ENCODE measurements at regions not wholly inside any gene's neighbourhood (a gene's known extent, or its start where the extent isn't known, plus 50 kb on each side); places are given as distances from the start of the nearest gene placed in this dataset.

GRCh38 chr4:123455360-123455759 is 58.8 kb downstream of the SPRY1 start:
- no peak for DNase-seq

GRCh38 chr4:123462007-123462406 is 65.4 kb downstream of the SPRY1 start:
- no peak for DNase-seq

DNA sequence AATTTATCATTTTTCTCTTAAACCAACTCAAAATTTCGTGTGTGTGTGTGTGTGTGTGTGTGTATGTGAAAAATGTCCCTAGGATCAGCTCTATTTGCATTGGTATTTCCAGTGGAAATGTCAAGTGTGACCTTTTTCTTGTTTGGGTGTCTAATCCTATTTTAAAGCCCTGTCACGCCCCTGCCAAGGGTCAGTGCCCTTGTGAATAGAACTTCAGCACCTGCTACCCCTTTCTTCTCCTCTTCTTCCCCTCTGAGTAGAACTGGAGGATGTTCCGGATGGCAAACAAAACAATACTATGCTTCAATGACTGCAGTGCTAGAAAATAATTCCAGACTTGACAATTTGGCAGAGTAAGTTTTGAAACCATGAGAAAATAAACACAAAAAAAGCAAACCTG is 67.3 kb downstream of the SPRY1 start:
- no peak for DNase-seq

GRCh38 chr4:123465416-123465815 is 68.8 kb downstream of the SPRY1 start:
- DNase-seq, result no peak

- DNase-seq, result no peak
Observed at GRCh38 chr4:123466080-123466785, 69.6 kb downstream of the SPRY1 start.

DNA sequence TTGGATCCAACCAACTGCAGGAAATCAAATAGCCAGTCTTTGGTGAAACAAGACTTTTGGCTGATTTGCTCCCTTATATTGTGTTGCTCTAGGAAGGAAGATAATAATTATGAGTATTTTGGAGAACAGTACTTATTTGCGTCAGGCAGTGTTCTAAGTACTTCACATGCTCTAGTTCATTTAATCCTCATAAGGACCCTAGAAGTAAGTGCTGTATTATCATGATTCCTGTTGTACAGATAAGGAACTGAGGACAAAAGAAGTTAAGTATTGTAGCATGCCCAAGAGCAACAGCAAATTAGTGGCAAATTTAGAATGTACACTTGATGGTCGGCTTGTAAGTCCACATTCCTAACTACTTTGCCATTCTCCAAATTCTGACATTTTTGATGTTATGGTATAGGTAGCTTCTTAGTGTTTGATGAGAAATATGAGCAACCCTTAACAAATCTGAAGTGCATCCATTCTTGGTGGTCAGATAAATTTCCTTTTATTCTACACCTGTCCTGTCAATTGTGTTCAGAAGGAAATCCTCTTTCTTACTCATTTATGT is 72.0 kb downstream of the SPRY1 start:
- DNase-seq, result no peak

- no peak for DNase-seq
Observed at GRCh38 chr4:123469245-123469644, 72.7 kb downstream of the SPRY1 start.

DNA sequence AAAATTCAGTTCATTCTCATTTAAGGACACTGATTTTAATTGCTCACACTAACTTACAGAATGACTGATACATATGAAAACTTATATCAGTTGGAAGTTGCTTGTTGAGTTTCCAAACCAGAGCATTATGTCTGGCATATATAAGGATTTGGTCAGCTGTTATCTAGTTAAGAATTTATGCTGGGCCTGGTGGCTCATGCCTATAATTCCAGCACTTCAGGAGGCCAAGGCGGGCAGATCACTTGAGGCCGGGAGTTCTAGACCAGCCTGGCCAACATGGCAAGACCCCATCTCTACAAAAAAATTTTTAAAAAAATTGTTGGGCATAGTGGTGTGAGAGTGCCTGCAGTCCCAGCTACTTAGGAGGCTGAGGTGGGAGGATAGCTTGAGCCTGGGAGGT is 73.1 kb downstream of the SPRY1 start:
- DNase-seq, result no peak

GRCh38 chr4:123470640-123471039 is 74.0 kb downstream of the SPRY1 start:
- DNase-seq, result no peak

DNA sequence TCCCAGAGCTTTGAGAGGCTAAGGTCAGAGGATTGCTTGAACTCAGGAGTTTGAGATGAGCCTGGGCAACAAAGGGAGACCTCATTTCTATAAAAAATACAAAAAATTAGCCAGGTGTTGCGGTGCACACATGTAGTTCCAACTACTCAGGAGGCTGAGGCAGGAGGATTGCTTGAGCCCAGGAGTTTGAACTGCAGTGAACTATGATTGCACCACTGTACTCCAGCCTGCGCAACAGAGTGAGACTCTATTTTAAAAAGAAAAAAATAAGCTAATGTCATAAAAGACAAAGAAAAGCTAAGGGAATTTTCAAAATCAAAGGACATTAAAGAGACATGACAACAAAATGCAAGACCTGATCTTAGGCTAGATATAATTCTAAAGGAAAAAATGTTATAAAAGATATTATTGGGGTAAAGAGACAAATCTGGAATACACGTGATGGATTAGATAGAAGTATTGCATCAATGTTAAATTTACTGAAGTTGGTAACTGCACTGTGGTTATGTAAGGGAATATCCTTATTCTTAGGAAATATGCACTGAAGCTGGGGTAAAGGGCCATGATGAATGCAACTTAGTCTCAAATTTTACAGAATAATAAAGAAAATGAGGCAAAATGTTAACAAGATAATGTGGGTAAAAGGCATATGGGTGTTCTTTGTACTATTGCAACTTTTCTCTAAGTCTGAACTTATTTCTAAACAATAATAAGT is 75.2 kb downstream of the SPRY1 start:
- DNase-seq, result no peak

DNA sequence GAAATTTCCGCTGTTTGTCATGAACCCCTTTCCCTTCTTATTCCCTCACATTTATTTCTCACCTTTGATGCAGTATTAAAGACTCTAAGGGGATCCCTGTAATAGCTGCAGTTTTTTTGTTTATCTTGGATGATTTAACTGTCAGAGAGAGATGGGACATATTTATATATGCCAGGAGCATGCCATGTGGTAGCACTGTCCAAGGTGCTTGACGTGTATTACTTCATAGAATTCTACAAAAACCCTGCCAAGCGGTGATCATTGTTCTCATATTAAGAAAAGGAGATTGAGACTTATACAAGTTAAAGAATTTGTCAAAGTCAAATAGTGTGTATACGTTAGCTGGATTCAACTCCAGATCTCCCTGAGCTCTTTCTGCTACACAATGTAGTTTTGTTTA is 78.2 kb downstream of the SPRY1 start:
- no peak for DNase-seq

DNA sequence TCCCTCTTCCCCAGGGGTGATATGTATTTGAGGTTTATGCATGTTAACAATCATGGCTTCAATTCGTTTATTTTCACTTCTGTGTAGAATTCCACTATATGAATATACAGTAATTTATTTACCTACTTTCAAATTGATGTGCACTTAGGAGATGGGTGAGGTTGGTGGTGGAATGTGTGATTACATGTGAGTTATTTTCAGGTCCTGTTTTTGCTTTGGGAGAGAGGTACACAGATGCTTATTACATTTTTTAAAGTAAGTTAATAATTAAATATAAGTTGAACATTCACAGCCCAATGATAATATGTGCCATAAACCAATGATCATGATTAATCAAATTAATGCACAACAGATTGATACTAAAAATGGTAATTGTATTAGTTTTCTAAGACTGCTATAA is 79.5 kb downstream of the SPRY1 start:
- no peak for DNase-seq

DNA sequence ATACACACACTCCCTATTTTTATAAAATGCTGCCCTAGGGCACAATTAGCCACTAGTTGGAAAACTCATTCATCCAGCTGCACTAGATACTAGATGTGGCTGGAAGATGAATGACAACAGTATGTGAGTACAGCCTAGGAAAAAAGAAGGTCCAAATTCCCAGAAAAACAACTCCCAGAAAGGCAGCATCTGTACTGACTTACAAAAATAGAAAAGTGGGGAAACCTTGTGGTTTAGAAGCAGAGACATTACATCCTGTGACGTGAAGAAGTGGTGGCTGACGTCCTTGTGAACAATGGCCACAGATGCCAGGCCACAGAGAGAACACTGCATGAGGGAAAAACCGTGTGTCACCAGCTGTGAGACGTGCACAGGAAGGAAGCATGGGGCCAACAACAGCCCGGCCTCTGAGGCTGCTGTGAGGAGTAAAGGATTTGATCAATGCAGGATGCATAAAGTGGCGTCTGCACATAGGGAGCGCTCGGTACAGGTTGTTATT is 81.2 kb downstream of the SPRY1 start:
- no peak for DNase-seq

GRCh38 chr4:123478859-123479345 is 82.3 kb downstream of the SPRY1 start:
- DNase-seq, result no peak

GRCh38 chr4:123479944-123480343 is 83.3 kb downstream of the SPRY1 start:
- DNase-seq, result no peak

GRCh38 chr4:123480706-123481418 is 84.3 kb downstream of the SPRY1 start:
- no peak for DNase-seq

GRCh38 chr4:123481717-123482116 is 85.1 kb downstream of the SPRY1 start:
- no peak for DNase-seq

GRCh38 chr4:123484291-123484926 is 87.8 kb downstream of the SPRY1 start:
- DNase-seq, result no peak

DNA sequence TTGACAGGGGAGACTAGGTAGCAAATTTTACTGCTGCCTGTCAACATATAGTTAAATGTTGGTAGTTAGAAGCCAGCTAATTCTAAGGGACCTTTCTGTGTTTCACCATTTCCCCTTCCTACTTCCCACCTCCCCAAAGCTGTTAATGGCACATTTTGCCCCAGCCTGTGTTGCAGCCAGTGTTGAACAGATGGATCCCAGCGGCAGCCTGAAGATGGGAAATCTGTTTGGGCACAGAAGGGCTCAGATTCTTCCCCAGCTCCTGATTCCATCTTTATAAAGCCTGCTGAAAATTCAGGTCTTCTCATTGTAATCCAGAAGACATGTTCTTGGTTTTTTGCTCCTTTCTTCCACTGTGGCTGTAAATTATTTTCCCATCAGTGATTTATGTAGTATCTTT is 89.0 kb downstream of the SPRY1 start:
- DNase-seq, result no peak

GRCh38 chr4:123488916-123489315 is 92.3 kb downstream of the SPRY1 start:
- no peak for DNase-seq

GRCh38 chr4:123495530-123495929 is 98.9 kb downstream of the SPRY1 start:
- no peak for DNase-seq

- DNase-seq, result no peak
Observed at GRCh38 chr4:123496421-123496820, 99.8 kb downstream of the SPRY1 start.

- no peak for DNase-seq
Observed at GRCh38 chr4:123497340-123497739, 100.7 kb downstream of the SPRY1 start.
